Cardiac septum (tissue), 1 donor: ENCODE measurements at regions not wholly inside any gene's neighbourhood (a gene's known extent, or its start where the extent isn't known, plus 50 kb on each side); places are given as distances from the start of the nearest gene placed in this dataset.
"Not testable (repeated sequence)": the region's sequence is repeated elsewhere in the genome, so short reads cannot be mapped to it uniquely, and the experiment has no call there.

Source experiments
- DNase-seq: peaks from one replicate; pipeline ENCODE4 v3.0.0-alpha.2; 2020; ENCODE audit warnings: low spot score
- intact Hi-C: fragments of 100-400 bp; cut with DNase I; formaldehyde crosslinking; loops from one replicate; pipeline ENCODE4 v1.14.0; 2022
- donor health status: DM: no; HTN: no; CAD: no.

DNA sequence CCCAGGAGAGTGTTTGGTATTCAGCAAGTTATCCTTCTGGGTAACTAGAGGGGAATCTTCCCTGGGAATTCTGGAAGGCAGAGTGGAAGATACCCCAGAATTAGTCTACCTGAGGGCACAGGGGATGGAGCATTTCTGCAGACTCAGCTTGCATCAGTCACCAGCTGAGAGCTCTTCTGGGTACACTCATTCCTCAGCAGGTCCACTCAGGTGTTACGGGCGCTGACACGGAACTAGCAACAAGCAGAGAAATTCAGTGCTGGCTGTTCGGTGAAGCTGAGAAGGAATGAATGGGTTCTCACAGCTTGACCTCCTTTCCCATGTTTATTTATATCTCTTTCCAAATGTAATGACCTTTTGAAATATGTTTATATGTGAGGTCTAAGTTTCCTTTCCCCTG is 106.0 kb upstream of the PNPLA4 start:
- intact Hi-C loops: no loop called here
- no peak for DNase-seq

DNA sequence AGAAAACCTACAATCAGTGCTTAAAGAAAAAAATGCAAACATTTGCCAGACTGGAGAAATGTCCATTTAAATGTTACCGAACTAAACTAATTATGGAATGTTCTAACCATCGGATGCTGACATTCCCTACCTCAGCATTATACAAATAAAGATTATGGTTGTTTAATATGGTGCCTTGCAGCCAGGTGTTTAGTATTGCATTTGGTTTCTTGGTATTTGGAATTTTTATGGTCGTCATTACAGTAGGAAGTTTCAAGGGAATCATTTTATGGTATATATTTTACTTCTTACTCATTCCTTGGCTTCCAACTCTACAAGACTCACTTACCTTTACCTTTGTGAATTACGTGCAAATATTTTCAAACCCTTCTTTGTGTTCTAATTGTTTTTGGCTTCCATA is 103.1 kb upstream of the PNPLA4 start:
- intact Hi-C loops: no loop called here
- DNase-seq: no peak

- DNase-seq: no peak
- intact Hi-C loops: no loop called here
These were observed 100.6 kb upstream of the PNPLA4 start for GRCh38 chrX:8027827-8028226.

GRCh38 chrX:8025705-8026104 is 98.5 kb upstream of the PNPLA4 start:
- intact Hi-C loops: no loop called here
- DNase-seq: no peak

- DNase-seq: no peak
- intact Hi-C loops: no loop called here
These were observed 91.7 kb upstream of the PNPLA4 start for GRCh38 chrX:8018934-8019333.

DNA sequence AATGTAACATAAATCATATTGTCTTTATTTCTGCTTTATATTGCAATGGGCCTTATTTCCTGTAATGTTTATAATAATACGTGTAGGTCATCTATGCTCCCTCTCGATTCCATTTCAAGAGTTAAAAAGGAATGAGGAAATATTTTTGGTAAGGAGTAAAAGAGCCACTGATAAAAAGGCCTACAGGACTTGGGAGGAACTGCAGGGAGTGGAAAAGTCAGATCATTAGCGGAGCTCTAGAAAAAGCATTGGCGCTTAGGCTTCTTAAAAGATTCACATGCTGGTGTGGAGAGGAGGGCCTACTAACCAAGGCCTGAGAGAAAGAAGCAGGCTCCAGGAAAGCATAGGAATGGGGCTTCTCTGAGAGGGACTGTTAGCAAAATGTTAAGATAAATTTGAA is 82.9 kb upstream of the PNPLA4 start:
- intact Hi-C loops: no loop called here
- no peak for DNase-seq

GRCh38 chrX:8005678-8006347 is 78.6 kb upstream of the PNPLA4 start:
- intact Hi-C loops: no loop called here

GRCh38 chrX:8003147-8003883 is 76.1 kb upstream of the PNPLA4 start:
- no peak for DNase-seq
- intact Hi-C loops: no loop called here

More at GRCh38 chrX:8005678-8006347, 78.6 kb upstream of the PNPLA4 start:
- no peak for DNase-seq

DNA sequence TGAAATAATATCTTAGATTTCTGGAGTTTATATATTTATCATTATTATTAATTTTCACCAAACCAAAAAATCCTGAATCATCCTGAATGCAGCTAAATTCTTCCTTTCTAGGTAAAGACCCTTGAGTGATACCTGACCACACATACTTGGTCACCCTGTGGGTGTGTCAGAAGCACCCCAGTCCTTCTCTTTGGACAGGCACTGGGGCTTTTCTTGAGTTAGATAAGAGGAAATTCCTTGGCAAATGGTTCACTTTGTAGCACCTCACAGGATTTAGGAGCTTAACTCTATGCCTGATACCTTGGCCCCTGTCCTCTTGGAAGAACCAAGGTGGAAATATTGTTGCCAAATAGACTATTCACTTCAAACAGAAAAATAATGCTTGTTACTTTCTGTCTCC is 69.6 kb upstream of the PNPLA4 start:
- intact Hi-C loops: loop anchor here (5.0 to 10.0 kb wide), 3 partner anchors 368 to 818 kb away; no protein-coding TSS in a partner anchor
- no peak for DNase-seq

- no peak for DNase-seq
- intact Hi-C loops: loop anchor here (5.0 to 10.0 kb wide), 3 partner anchors 368 to 818 kb away; no protein-coding TSS in a partner anchor
These were observed 69.2 kb upstream of the PNPLA4 start for GRCh38 chrX:7996414-7996813.

GRCh38 chrX:7993873-7994272 is 66.7 kb upstream of the PNPLA4 start:
- DNase-seq: no peak
- intact Hi-C loops: loop anchor here (10.0 kb wide), 2 partner anchors 371 to 821 kb away; no protein-coding TSS in a partner anchor

DNA sequence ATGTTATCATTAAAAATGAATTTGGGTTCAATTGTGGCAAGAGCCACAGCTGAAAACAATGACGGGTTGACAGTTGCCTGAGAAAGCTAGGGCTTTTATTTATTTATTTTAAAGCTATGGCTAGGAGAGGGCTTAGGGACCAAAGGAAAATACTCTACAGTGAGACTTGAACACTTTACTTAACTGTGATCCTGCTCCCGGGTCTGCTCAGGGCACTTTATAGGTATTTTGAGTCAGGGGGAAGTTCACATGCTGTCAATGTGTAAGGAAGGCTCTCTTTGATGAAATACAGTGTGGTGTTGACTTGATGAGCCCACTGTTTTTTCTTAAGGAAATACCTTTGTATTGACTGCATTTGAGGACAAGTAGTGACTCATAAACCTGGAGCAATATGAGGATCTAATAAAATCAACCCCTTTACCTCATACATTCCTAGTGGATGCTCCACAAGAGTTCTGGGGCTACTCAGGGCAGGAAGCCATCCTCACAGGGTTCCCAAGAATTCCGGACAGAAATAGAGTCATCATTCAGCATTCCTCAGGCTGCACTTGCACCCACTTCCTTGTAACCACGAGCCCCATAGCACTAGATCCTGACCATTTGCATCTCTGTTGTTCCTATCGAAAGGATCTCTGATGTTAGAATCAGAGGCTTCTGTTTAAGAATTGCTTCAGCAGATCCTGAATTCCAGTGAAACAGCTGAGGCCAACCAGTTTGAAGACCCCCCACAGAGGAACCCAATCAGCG is 61.0 kb upstream of the PNPLA4 start:
- DNase-seq: not testable (repeated sequence)

GRCh38 chrX:7987160-7988012 is 60.2 kb upstream of the PNPLA4 start:
- no peak for DNase-seq
- intact Hi-C loops: no loop called here

More for the DNA sequence above, 61.0 kb upstream of the PNPLA4 start:
- intact Hi-C loops: not testable (repeated sequence)

- DNase-seq, intact Hi-C loops: not testable (repeated sequence)
These were observed 59.5 kb upstream of the PNPLA4 start for GRCh38 chrX:7986738-7987137.

DNA sequence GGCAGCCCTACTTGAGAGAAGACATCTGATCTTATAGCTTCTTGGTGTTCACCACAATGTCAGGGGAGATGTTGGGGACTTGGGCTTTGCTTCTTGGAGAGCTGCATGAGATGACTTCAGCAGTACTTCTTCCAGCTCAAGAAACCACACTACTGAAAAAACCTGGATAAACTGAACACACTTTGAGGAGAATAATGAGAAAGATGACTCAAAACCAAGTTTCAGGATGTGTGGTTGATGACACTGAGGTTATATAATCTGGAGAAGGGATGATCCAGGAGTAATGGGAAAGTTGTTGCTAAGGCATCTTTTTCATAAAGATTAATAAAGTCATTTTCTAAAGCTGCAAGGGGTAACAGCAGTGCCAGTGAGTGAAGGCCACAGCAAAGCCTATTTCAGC is 58.4 kb upstream of the PNPLA4 start:
- no peak for DNase-seq
- intact Hi-C loops: no loop called here

GRCh38 chrX:7983581-7983980 is 56.4 kb upstream of the PNPLA4 start:
- DNase-seq: no peak
- intact Hi-C loops: no loop called here
